IMR-90 (cell line): ENCODE measurements at regions not wholly inside any gene's neighbourhood (a gene's known extent, or its start where the extent isn't known, plus 50 kb on each side); places are given as distances from the start of the nearest gene placed in this dataset.

ENCODE experiments used
- CEBPB ChIP-seq: IDR thresholded peaks from 2 replicates; pipeline ENCODE4 v1.6.1; 2012; ENCODE audit warnings: low read depth, low read length, improper control_type of control experiment
- FOS ChIP-seq: fragments of 150-350 bp; IDR thresholded peaks from 2 replicates; pipeline ENCODE4 v1.6.1; 2016; ENCODE audit warnings: low read depth, low read length
- MAFK ChIP-seq: IDR thresholded peaks from 2 replicates; pipeline ENCODE4 v1.6.1; 2012; ENCODE audit warnings: low read depth, low read length, improper control_type of control experiment
- MAZ ChIP-seq: IDR thresholded peaks from 2 replicates; pipeline ENCODE4 v1.6.1; 2012; ENCODE audit warnings: low read depth, mild to moderate bottlenecking, low read length, improper control_type of control experiment, moderate library complexity, borderline replicate concordance
- MXI1 ChIP-seq: IDR thresholded peaks from 2 replicates; pipeline ENCODE4 v1.6.1; 2012; ENCODE audit warnings: low read depth, mild to moderate bottlenecking, low read length, moderate library complexity, borderline replicate concordance
- POLR2A ChIP-seq: IDR thresholded peaks from 2 replicates; pipeline ENCODE4 v1.6.1; 2012; ENCODE audit warnings: mild to moderate bottlenecking, low read depth, low read length
- RAD21 ChIP-seq: IDR thresholded peaks from 2 replicates; pipeline ENCODE4 v1.6.1; 2012; ENCODE audit warnings: low read length, improper control_type of control experiment
- RCOR1 ChIP-seq: IDR thresholded peaks from 2 replicates; pipeline ENCODE4 v1.6.1; 2012; ENCODE audit warnings: mild to moderate bottlenecking, low read length, improper control_type of control experiment; ENCODE audit not compliant: insufficient replicate concordance
- SMC3 ChIP-seq: fragments of 150-350 bp; IDR thresholded peaks from 2 replicates; pipeline ENCODE4 v1.6.1; 2016; ENCODE audit warnings: low read depth, mild to moderate bottlenecking, antibody characterized with exemption, low read length, moderate library complexity
- TF ChIP-seq, protein P1 (sequence below): conservative IDR thresholded peaks from 2 replicates; pipeline ENCODE4 v1.5.1; 2012; ENCODE audit warnings: mild to moderate bottlenecking, low read depth, low read length, improper control_type of control experiment

DNA sequence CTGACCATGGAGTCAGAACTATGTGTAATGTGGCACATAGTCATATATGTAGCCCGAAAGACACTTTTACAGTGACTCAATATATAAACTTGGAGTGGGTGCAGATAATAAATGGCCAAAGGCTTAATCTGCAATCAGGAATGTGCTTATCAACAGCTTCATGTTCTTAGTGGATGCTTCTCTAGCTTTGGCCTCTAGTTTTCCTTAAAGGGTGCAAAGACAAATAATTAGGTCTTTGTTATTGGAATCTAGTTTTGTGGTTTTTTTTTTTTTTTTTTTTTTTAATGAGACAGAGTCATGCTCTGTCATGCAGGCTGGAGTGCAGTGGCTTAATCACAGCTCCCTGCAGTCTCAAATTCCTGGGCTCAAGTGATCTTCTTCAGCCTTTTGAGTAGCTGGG, 625.6 kb downstream of the EPHA4 start:
- TF ChIP-seq POLR2A, result no peak
- TF ChIP-seq FOS, result no peak
- no peak for TF ChIP-seq CEBPB
- TF ChIP-seq, protein P1, sequence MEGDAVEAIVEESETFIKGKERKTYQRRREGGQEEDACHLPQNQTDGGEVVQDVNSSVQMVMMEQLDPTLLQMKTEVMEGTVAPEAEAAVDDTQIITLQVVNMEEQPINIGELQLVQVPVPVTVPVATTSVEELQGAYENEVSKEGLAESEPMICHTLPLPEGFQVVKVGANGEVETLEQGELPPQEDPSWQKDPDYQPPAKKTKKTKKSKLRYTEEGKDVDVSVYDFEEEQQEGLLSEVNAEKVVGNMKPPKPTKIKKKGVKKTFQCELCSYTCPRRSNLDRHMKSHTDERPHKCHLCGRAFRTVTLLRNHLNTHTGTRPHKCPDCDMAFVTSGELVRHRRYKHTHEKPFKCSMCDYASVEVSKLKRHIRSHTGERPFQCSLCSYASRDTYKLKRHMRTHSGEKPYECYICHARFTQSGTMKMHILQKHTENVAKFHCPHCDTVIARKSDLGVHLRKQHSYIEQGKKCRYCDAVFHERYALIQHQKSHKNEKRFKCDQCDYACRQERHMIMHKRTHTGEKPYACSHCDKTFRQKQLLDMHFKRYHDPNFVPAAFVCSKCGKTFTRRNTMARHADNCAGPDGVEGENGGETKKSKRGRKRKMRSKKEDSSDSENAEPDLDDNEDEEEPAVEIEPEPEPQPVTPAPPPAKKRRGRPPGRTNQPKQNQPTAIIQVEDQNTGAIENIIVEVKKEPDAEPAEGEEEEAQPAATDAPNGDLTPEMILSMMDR, result no peak
- no peak for TF ChIP-seq MXI1
- TF ChIP-seq RAD21, result no peak
- TF ChIP-seq MAFK, result no peak
- no peak for TF ChIP-seq MAZ
- TF ChIP-seq SMC3, result no peak
- TF ChIP-seq RCOR1, result no peak
